Neural progenitor cell (in vitro differentiated cells): ENCODE measurements at regions not wholly inside any gene's neighbourhood (a gene's known extent, or its start where the extent isn't known, plus 50 kb on each side); places are given as distances from the start of the nearest gene placed in this dataset.

Experiments used
- EZH2 ChIP-seq: fragments of 200-600 bp; sonication (generic); IDR thresholded peaks from 2 replicates; pipeline ENCODE4 v1.6.1; 2017; ENCODE audit warnings: antibody characterized with exemption, mild to moderate bottlenecking, moderate library complexity
- EZH2phosphoT487 ChIP-seq: fragments of 200-600 bp; sonication (generic); IDR thresholded peaks from 2 replicates; pipeline ENCODE4 v1.6.1; 2017; ENCODE audit warnings: antibody characterized with exemption
- TF ChIP-seq, protein P1 (sequence below): fragments of 200-600 bp; sonication (generic); IDR thresholded peaks from 2 replicates; pipeline ENCODE4 v1.5.1; 2017; ENCODE audit warnings: antibody characterized with exemption, mild to moderate bottlenecking

DNA sequence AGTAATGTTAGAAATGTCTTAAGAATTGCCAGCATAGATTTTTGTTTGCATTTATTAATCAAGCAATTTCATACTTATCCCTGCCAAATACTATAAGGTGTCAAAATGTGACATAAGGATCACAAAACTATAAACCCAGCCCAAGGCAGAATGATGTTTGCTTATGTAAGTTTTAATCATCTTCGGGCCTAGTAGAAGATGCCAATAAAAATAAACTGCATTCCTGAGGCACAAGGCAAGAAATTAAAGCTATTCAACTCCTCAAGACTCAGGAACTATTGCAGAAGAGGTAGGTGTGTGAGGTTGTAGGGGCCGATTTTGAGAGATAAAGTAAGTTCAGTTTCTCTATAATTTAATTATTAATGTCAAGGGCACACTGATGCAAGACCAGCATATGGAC, 189.4 kb upstream of the AHR start:
- no peak for TF ChIP-seq EZH2
- TF ChIP-seq, protein P1, sequence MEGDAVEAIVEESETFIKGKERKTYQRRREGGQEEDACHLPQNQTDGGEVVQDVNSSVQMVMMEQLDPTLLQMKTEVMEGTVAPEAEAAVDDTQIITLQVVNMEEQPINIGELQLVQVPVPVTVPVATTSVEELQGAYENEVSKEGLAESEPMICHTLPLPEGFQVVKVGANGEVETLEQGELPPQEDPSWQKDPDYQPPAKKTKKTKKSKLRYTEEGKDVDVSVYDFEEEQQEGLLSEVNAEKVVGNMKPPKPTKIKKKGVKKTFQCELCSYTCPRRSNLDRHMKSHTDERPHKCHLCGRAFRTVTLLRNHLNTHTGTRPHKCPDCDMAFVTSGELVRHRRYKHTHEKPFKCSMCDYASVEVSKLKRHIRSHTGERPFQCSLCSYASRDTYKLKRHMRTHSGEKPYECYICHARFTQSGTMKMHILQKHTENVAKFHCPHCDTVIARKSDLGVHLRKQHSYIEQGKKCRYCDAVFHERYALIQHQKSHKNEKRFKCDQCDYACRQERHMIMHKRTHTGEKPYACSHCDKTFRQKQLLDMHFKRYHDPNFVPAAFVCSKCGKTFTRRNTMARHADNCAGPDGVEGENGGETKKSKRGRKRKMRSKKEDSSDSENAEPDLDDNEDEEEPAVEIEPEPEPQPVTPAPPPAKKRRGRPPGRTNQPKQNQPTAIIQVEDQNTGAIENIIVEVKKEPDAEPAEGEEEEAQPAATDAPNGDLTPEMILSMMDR: no peak
- TF ChIP-seq EZH2phosphoT487: no peak
